ENCODE measurements at regions not wholly inside any gene's neighbourhood (a gene's known extent, or its start where the extent isn't known, plus 50 kb on each side); places are given as distances from the start of the nearest gene placed in this dataset.

GRCh38 chr2:191758518-191759507 is 80.9 kb downstream of the NABP1 start:
- TF ChIP-seq POLR2A (IDR thresholded peaks at IDR 0.05; ENCODE audit: low read length) (no peak), GATA1 (IDR thresholded peaks at IDR 0.05; ENCODE audit: low read depth, low read length) (no peak)
